HepG2 (cell line): ENCODE measurements at regions not wholly inside any gene's neighbourhood (a gene's known extent, or its start where the extent isn't known, plus 50 kb on each side); places are given as distances from the start of the nearest gene placed in this dataset.

Experiments used
- ATAC-seq: fragments of 200-7000 bp; cut with Tn5 transposase; 3 replicates; pipeline ENCODE4 v1.9.1; 2020; ENCODE audit warnings: mild to moderate bottlenecking, moderate library complexity
- BruUV-seq: library from RNA; stranded (reverse); fragments of 400-500 nt; replicated peaks from 2 replicates; lab custom pipeline; 2021; lab: Mats Ljungman, UMichigan
- CTCF ChIA-PET: fragments of 300-600 bp; formaldehyde crosslinking; extraction: SDS; loops from one replicate; lab custom pipeline; 2021; ENCODE audit warnings: low total read pairs, inconsistent platforms, low intra/inter-chr PET ratio; lab: Yijun Ruan, JAX
- POLR2A ChIA-PET: fragments of 350-600 bp; sonication (Branson Sonifier 250); formaldehyde crosslinking; loops from one replicate; lab custom pipeline; 2020; ENCODE audit warnings: antibody characterized with exemption, inconsistent platforms; lab: Yijun Ruan, JAX
- DNase-seq: peaks from one replicate; pipeline ENCODE4 v3.0.0-alpha.2; 2015; ENCODE audit warnings: low spot score
- FAIRE-seq: peaks from 3 replicates; lab custom pipeline; 2011; peaks lifted over from hg19 to GRCh38; lab: Jason Lieb, UNC
- H2AFZ ChIP-seq: one replicate; pipeline ENCODE4 v1.6.1; 2011; ENCODE audit warnings: low read length, inconsistent platforms
- H3K27ac ChIP-seq: fragments of 300-600 bp; 3 replicates; pipeline ENCODE4 v1.8.0; 2011; ENCODE audit warnings: mixed run types, mild to moderate bottlenecking, mixed read lengths, low read length, inconsistent platforms; ENCODE audit not compliant: insufficient read depth; ENCODE audit errors: extremely low read length
- H3K27me3 ChIP-seq, 2 experiments: fragments of 200-600 bp in 1 of 2; 2 replicates in 1 of 2; 3 replicates in 1 of 2; pipeline versions ENCODE4 v1.6.0 to v1.8.0; 2011; ENCODE audit warnings: low read length in 2 of 2, mild to moderate bottlenecking in 2 of 2, moderate library complexity in 2 of 2, inconsistent platforms in 1 of 2; ENCODE audit not compliant: insufficient read depth in 2 of 2, control insufficient read depth in 1 of 2
- H3K36me3 ChIP-seq, 2 experiments: fragments of 200-600 bp in 1 of 2; replicated peaks in 1 of 2; 2 replicates in 1 of 2; 3 replicates in 1 of 2; pipeline versions ENCODE4 v1.5.1 to v1.8.0; 2011; ENCODE audit warnings: low read length in 2 of 2, inconsistent platforms in 1 of 2; ENCODE audit not compliant: insufficient read depth in 2 of 2, control insufficient read depth in 1 of 2
- H3K4me1 ChIP-seq: 2 replicates; pipeline ENCODE4 v1.5.1; 2012; ENCODE audit warnings: low read length, inconsistent platforms; ENCODE audit not compliant: insufficient read depth
- H3K4me2 ChIP-seq: 2 replicates; pipeline ENCODE4 v1.6.0; 2011; ENCODE audit warnings: low read depth, low read length, inconsistent platforms
- H3K4me3 ChIP-seq, 3 experiments: fragments of 200-600 bp in 1 of 3; sonication (generic), shearing (Covaris generic) in 1 of 3; replicated peaks in 1 of 3; 2 replicates each; pipeline ENCODE4 v1.5.1; 2011 to 2016; ENCODE audit warnings: low read length in 3 of 3, inconsistent platforms in 2 of 3, low read depth in 2 of 3, mild to moderate bottlenecking in 2 of 3, control low read depth in 1 of 3, mixed read lengths in 1 of 3; ENCODE audit not compliant: insufficient read depth in 1 of 3
- H3K79me2 ChIP-seq: one replicate; pipeline ENCODE4 v1.6.1; 2011; ENCODE audit warnings: low read length, inconsistent platforms; ENCODE audit not compliant: insufficient read depth
- H3K9ac ChIP-seq: 2 replicates; pipeline ENCODE4 v1.6.0; 2011; ENCODE audit warnings: mild to moderate bottlenecking, low read depth, low read length, inconsistent platforms; ENCODE audit not compliant: insufficient read depth
- H3K9me3 ChIP-seq: 2 replicates; pipeline ENCODE4 v1.5.1; 2012; ENCODE audit warnings: mild to moderate bottlenecking, low read length
- H4K20me1 ChIP-seq: 2 replicates; pipeline ENCODE4 v1.6.0; 2011; ENCODE audit warnings: inconsistent platforms, mild to moderate bottlenecking, low read length, moderate library complexity; ENCODE audit not compliant: insufficient read depth
- IRF9 ChIP-seq: sonication (generic); formaldehyde crosslinking; IDR thresholded peaks from 2 replicates; pipeline ENCODE4 v1.8.0; 2022; ENCODE audit warnings: missing genetic modification reagents, mild to moderate bottlenecking, borderline replicate concordance
- KDM3A ChIP-seq: IDR thresholded peaks from 2 replicates; pipeline ENCODE4 v1.6.1; 2018; ENCODE audit warnings: low read depth, missing compliant biosample characterization
- SNAI1 ChIP-seq: sonication (generic); formaldehyde crosslinking; IDR thresholded peaks from 2 replicates; pipeline ENCODE4 v1.5.0; 2020; ENCODE audit warnings: mild to moderate bottlenecking, missing genetic modification reagents, borderline replicate concordance
- TRIM24 ChIP-seq: sonication (generic); formaldehyde crosslinking; IDR thresholded peaks from 2 replicates; pipeline ENCODE4 v1.8.0; 2022; ENCODE audit warnings: mild to moderate bottlenecking, missing genetic modification reagents
- ZBTB20 ChIP-seq: sonication (generic); formaldehyde crosslinking; IDR thresholded peaks from 2 replicates; pipeline ENCODE4 v1.8.1; 2023; ENCODE audit warnings: missing genetic modification reagents, low read depth, mild to moderate bottlenecking, borderline replicate concordance
- ZNF225 ChIP-seq: sonication (generic); formaldehyde crosslinking; IDR thresholded peaks from 2 replicates; pipeline ENCODE4 v1.4.0; 2020; ENCODE audit warnings: mild to moderate bottlenecking, missing genetic modification reagents
- ZNF629 ChIP-seq: sonication (generic); formaldehyde crosslinking; conservative IDR thresholded peaks from 2 replicates; pipeline ENCODE4 v1.5.0; 2020; ENCODE audit warnings: missing genetic modification reagents
- ZUFSP ChIP-seq: sonication (generic); formaldehyde crosslinking; IDR thresholded peaks from 2 replicates; pipeline ENCODE4 v1.9.0; 2021; ENCODE audit warnings: missing genetic modification reagents, mild to moderate bottlenecking, borderline replicate concordance
- WGBS: methylation state at CpG from one replicate; pipeline ENCODE4 v1.1.6; 2017; ENCODE audit warnings: low lambda C conversion rate; 5-methylcytosine and 5-hydroxymethylcytosine counted together
- in situ Hi-C: cut with HindIII; loops from 2 replicates; pipeline ENCODE4 v1.10.0; 2017; ENCODE audit warnings: low pct_unique_long_range_greater_than_20kb; ENCODE audit not compliant: extremely low pct_ligation_motif_present
- intact Hi-C: fragments of 100-400 bp; cut with micrococcal nuclease; formaldehyde crosslinking; loops from one replicate; pipeline ENCODE4 v1.10.0; 2022; ENCODE audit not compliant: unreplicated experiment

- TF ChIP-seq TRIM24 (CRISPR knock-in tag) = no peak
- no peak for TF ChIP-seq SNAI1 (CRISPR knock-in tag)
- TF ChIP-seq ZNF225 (CRISPR knock-in tag) = no peak
- TF ChIP-seq KDM3A (CRISPR knock-in tag) = no peak
- TF ChIP-seq ZNF629 (CRISPR knock-in tag) = no peak
- no peak for TF ChIP-seq IRF9 (CRISPR knock-in tag)
- no peak for TF ChIP-seq ZUFSP
- no peak for TF ChIP-seq ZBTB20
- TF ChIP-seq, all 625 proteins: peak for 0
- POLR2A ChIA-PET = no interaction called here
- in situ Hi-C loops (no loop called here), intact Hi-C loops (no loop called here)
- ATAC-seq = no peak
- Histone ChIP-seq H3K9me3 (peaks cover 72% of the 10 kb centered on the region), H3K27ac (no peak overlapping the region), H2AFZ (no peak overlapping the region), H3K27me3 (no peaks in the 10 kb centered on the region), H3K4me3 (no peak overlapping the region), H3K4me1 (no peaks in the 10 kb centered on the region), H4K20me1 (no peaks in the 10 kb centered on the region), H3K79me2 (no peaks in the 10 kb centered on the region), H3K36me3 (no peaks in the 10 kb centered on the region), H3K9ac (no peak overlapping the region), H3K4me2 (no peak overlapping the region)
- BruUV-seq = no TSS peak
- no peak for DNase-seq
- no peak for FAIRE-seq
- WGBS = 2% methylated on average over 3 of the region's 3 CpGs
- CTCF ChIA-PET = no interaction called here
Observed at GRCh38 chr3:1855841-1856240, 242.8 kb upstream of the CNTN4 start.
